ENCODE measurements at regions not wholly inside any gene's neighbourhood (a gene's known extent, or its start where the extent isn't known, plus 50 kb on each side); places are given as distances from the start of the nearest gene placed in this dataset.

DNA sequence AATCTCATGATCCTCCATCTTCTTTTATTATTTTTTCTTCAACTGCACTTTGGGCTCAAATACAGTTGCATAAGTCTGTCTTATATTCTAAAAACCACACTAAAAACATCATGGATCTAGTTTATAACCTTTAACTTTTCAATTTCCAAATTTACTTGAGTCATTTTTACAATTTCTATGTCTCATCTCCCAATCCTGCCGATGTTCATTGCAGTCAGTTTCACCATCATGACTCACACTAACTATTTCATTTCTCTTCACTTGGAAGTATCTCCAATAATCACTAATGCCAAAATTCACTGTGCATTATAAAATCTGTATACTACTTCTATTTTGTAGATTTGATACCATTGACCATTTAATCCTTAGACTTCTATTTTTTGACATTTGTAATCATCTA, 806.9 kb upstream of the SORCS1 start:
- no peak overlapping the region for H3K27ac ChIP-seq (ENCODE audit: low read depth, low read length, poor library complexity, severe bottlenecking)
- no peaks in the 10 kb centered on the region for H3K9me3 ChIP-seq (ENCODE audit: low read length)
- H3K4me3 ChIP-seq (ENCODE audit: low read depth, low read length, poor library complexity, severe bottlenecking) = no peak overlapping the region

DNA sequence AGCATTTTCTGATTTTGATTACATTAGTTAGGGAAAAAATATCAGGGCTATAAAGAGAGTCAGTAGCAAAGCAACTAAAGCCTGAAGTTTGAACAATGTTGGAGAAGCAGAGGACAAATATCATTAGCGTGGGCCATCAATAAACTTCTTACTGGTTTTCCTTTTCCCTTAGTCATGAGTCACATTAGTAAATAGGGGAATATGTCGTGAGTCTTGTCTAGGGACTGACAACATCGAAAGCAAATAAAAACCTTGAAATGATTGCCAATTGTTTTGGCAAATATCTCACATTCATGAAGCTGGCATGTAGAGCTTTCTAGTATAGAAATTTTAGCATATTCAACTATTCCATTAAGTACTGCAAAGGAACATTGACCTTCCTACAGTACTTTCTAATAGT, 806.0 kb upstream of the SORCS1 start:
- H3K9me2 ChIP-seq (ENCODE audit: low read depth, low read length) = no peaks in the 10 kb centered on the region
- H3F3A ChIP-seq (ENCODE audit: insufficient read depth, low read length) = no peaks in the 10 kb centered on the region
- H3K4me1 ChIP-seq (ENCODE audit: insufficient read depth, low read length, severe bottlenecking) = no peaks in the 10 kb centered on the region
- H3K27ac ChIP-seq (ENCODE audit: low read depth, low read length, poor library complexity, severe bottlenecking) = no peak overlapping the region
- no peak overlapping the region for H3K4me2 ChIP-seq (ENCODE audit: low read length)
- H3K4me3 ChIP-seq (ENCODE audit: low read depth, low read length, poor library complexity, severe bottlenecking) = no peak overlapping the region
- H3K9me3 ChIP-seq (ENCODE audit: low read length) = no peaks in the 10 kb centered on the region
- H2AFZ ChIP-seq (ENCODE audit: low read length) = no peak overlapping the region
- H3K79me2 ChIP-seq (ENCODE audit: insufficient read depth, low read length) = no peaks in the 10 kb centered on the region
- H3K27me3 ChIP-seq (ENCODE audit: insufficient read depth, low read length) = no peaks in the 10 kb centered on the region
- H3K36me3 ChIP-seq (ENCODE audit: insufficient read depth, low read length) = no peaks in the 10 kb centered on the region
- no peak overlapping the region for H3K9ac ChIP-seq (ENCODE audit: low read length)
- TF ChIP-seq EZH2 (IDR thresholded peaks at IDR 0.05; ENCODE audit: borderline replicate concordance, low read length) = no peak
- TF ChIP-seq, protein P1, sequence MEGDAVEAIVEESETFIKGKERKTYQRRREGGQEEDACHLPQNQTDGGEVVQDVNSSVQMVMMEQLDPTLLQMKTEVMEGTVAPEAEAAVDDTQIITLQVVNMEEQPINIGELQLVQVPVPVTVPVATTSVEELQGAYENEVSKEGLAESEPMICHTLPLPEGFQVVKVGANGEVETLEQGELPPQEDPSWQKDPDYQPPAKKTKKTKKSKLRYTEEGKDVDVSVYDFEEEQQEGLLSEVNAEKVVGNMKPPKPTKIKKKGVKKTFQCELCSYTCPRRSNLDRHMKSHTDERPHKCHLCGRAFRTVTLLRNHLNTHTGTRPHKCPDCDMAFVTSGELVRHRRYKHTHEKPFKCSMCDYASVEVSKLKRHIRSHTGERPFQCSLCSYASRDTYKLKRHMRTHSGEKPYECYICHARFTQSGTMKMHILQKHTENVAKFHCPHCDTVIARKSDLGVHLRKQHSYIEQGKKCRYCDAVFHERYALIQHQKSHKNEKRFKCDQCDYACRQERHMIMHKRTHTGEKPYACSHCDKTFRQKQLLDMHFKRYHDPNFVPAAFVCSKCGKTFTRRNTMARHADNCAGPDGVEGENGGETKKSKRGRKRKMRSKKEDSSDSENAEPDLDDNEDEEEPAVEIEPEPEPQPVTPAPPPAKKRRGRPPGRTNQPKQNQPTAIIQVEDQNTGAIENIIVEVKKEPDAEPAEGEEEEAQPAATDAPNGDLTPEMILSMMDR (IDR thresholded peaks at IDR 0.05; ENCODE audit: low read length) = no peak
- H4K20me1 ChIP-seq (ENCODE audit: insufficient read depth, low read length) = no peaks in the 10 kb centered on the region

More for the DNA sequence above, 806.9 kb upstream of the SORCS1 start:
- Histone ChIP-seq H3K4me1 (ENCODE audit: insufficient read depth, low read length, severe bottlenecking) (no peaks in the 10 kb centered on the region), H3K9ac (ENCODE audit: low read length) (no peak overlapping the region), H3F3A (ENCODE audit: insufficient read depth, low read length) (no peaks in the 10 kb centered on the region), H3K4me2 (ENCODE audit: low read length) (no peak overlapping the region), H3K79me2 (ENCODE audit: insufficient read depth, low read length) (no peaks in the 10 kb centered on the region), H3K27me3 (ENCODE audit: insufficient read depth, low read length) (no peaks in the 10 kb centered on the region), H3K36me3 (ENCODE audit: insufficient read depth, low read length) (no peaks in the 10 kb centered on the region), H4K20me1 (ENCODE audit: insufficient read depth, low read length) (no peaks in the 10 kb centered on the region), H2AFZ (ENCODE audit: low read length) (no peak overlapping the region), H3K9me2 (ENCODE audit: low read depth, low read length) (no peaks in the 10 kb centered on the region)
- TF ChIP-seq, protein P1 (IDR thresholded peaks at IDR 0.05; ENCODE audit: low read length) = no peak
- no peak for TF ChIP-seq EZH2 (IDR thresholded peaks at IDR 0.05; ENCODE audit: borderline replicate concordance, low read length)

DNA sequence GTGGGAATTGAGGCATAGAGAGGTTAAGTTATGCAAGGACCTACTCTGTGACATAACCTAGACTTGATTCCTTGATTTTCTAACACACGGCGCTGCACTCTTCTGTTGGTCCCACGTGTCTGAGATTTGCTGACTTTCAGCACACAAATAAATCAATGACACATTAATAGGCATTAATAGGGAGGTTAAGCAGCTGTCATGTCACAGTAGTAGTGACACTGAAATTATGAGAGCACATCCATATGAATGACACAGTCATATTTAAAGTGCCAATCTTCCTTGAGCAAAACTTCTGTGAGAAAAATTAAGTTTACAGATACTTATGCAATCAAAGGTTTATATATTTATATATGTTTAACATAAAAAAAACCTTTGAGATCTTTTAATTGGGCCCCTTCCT, 805.4 kb upstream of the SORCS1 start:
- Histone ChIP-seq H2AFZ (ENCODE audit: low read length) (no peak overlapping the region), H4K20me1 (ENCODE audit: insufficient read depth, low read length) (no peaks in the 10 kb centered on the region), H3K4me3 (ENCODE audit: low read depth, low read length, poor library complexity, severe bottlenecking) (no peak overlapping the region), H3K4me2 (ENCODE audit: low read length) (no peak overlapping the region), H3K79me2 (ENCODE audit: insufficient read depth, low read length) (no peaks in the 10 kb centered on the region), H3K9ac (ENCODE audit: low read length) (no peak overlapping the region), H3K36me3 (ENCODE audit: insufficient read depth, low read length) (no peaks in the 10 kb centered on the region), H3K9me2 (ENCODE audit: low read depth, low read length) (no peaks in the 10 kb centered on the region), H3K27me3 (ENCODE audit: insufficient read depth, low read length) (no peaks in the 10 kb centered on the region), H3K9me3 (ENCODE audit: low read length) (no peaks in the 10 kb centered on the region), H3F3A (ENCODE audit: insufficient read depth, low read length) (no peaks in the 10 kb centered on the region), H3K27ac (ENCODE audit: low read depth, low read length, poor library complexity, severe bottlenecking) (no peak overlapping the region), H3K4me1 (ENCODE audit: insufficient read depth, low read length, severe bottlenecking) (no peaks in the 10 kb centered on the region)
- TF ChIP-seq, protein P1 (IDR thresholded peaks at IDR 0.05; ENCODE audit: low read length) = no peak
- TF ChIP-seq EZH2 (IDR thresholded peaks at IDR 0.05; ENCODE audit: borderline replicate concordance, low read length) = no peak

Measured in OCI-LY1 (cell line).